Activated naive CD8-positive, alpha-beta T cell (primary cell): ENCODE measurements at regions not wholly inside any gene's neighbourhood (a gene's known extent, or its start where the extent isn't known, plus 50 kb on each side); places are given as distances from the start of the nearest gene placed in this dataset.

Experiments used
- H3K27ac Mint-ChIP-seq: one replicate; pipeline ENCODE4 v1.8.0; 2021; ENCODE audit warnings: mixed read lengths
- H3K27me3 Mint-ChIP-seq: one replicate; pipeline ENCODE4 v1.8.0; 2021; ENCODE audit warnings: mixed read lengths
- H3K36me3 Mint-ChIP-seq: one replicate; pipeline ENCODE4 v1.8.0; 2021; ENCODE audit warnings: mixed read lengths
- H3K4me1 Mint-ChIP-seq: one replicate; pipeline ENCODE4 v1.8.0; 2021; ENCODE audit warnings: low read depth, mixed read lengths
- H3K4me3 Mint-ChIP-seq: one replicate; pipeline ENCODE4 v1.8.0; 2021; ENCODE audit warnings: mild to moderate bottlenecking, mixed read lengths
- H3K9me3 Mint-ChIP-seq: one replicate; pipeline ENCODE4 v1.8.0; 2021; ENCODE audit warnings: low read depth, mixed read lengths

GRCh38 chr13:89862691-89863036 lies 1484.8 kb upstream of the MIR17HG start:
- H3K27me3 Mint-ChIP-seq: no peaks in the 10 kb centered on the region
- H3K9me3 Mint-ChIP-seq: peaks cover 5% of the 10 kb centered on the region
- H3K36me3 Mint-ChIP-seq: no peaks in the 10 kb centered on the region
- no peaks in the 10 kb centered on the region for H3K4me1 Mint-ChIP-seq
- H3K4me3 Mint-ChIP-seq: no peak overlapping the region
- no peak overlapping the region for H3K27ac Mint-ChIP-seq

- no peaks in the 10 kb centered on the region for H3K4me1 Mint-ChIP-seq
- no peaks in the 10 kb centered on the region for H3K27me3 Mint-ChIP-seq
- H3K4me3 Mint-ChIP-seq: no peak overlapping the region
- H3K9me3 Mint-ChIP-seq: no peaks in the 10 kb centered on the region
- H3K36me3 Mint-ChIP-seq: no peaks in the 10 kb centered on the region
- H3K27ac Mint-ChIP-seq: no peak overlapping the region
Observed at GRCh38 chr13:89865164-89866064, 1482.1 kb upstream of the MIR17HG start.

- Mint-ChIP-seq H3K27me3 (no peaks in the 10 kb centered on the region), H3K4me3 (no peak overlapping the region), H3K36me3 (no peaks in the 10 kb centered on the region), H3K27ac (no peak overlapping the region), H3K4me1 (no peaks in the 10 kb centered on the region), H3K9me3 (peaks cover 6% of the 10 kb centered on the region)
Observed at GRCh38 chr13:89869312-89869711, 1478.2 kb upstream of the MIR17HG start.

GRCh38 chr13:89878904-89879303 lies 1468.6 kb upstream of the MIR17HG start:
- Mint-ChIP-seq H3K27ac (no peak overlapping the region), H3K27me3 (no peaks in the 10 kb centered on the region), H3K4me1 (no peaks in the 10 kb centered on the region), H3K9me3 (peaks cover 3% of the 10 kb centered on the region), H3K36me3 (no peaks in the 10 kb centered on the region), H3K4me3 (no peak overlapping the region)

- H3K4me1 Mint-ChIP-seq: no peaks in the 10 kb centered on the region
- no peak overlapping the region for H3K4me3 Mint-ChIP-seq
- peaks cover 3% of the 10 kb centered on the region for H3K9me3 Mint-ChIP-seq
- no peak overlapping the region for H3K27ac Mint-ChIP-seq
- H3K27me3 Mint-ChIP-seq: no peaks in the 10 kb centered on the region
- H3K36me3 Mint-ChIP-seq: no peaks in the 10 kb centered on the region
Observed at GRCh38 chr13:89880201-89880600, 1467.3 kb upstream of the MIR17HG start.

GRCh38 chr13:89883893-89884448 lies 1463.5 kb upstream of the MIR17HG start:
- Mint-ChIP-seq H3K4me1 (no peaks in the 10 kb centered on the region), H3K36me3 (no peaks in the 10 kb centered on the region), H3K27me3 (no peaks in the 10 kb centered on the region), H3K9me3 (peaks cover 3% of the 10 kb centered on the region), H3K4me3 (no peak overlapping the region), H3K27ac (no peak overlapping the region)

GRCh38 chr13:89890806-89891205 lies 1456.7 kb upstream of the MIR17HG start:
- H3K36me3 Mint-ChIP-seq: no peaks in the 10 kb centered on the region

GRCh38 chr13:89891416-89891815 lies 1456.1 kb upstream of the MIR17HG start:
- Mint-ChIP-seq H3K4me1 (no peaks in the 10 kb centered on the region), H3K36me3 (no peaks in the 10 kb centered on the region), H3K27me3 (no peaks in the 10 kb centered on the region), H3K9me3 (peaks cover 3% of the 10 kb centered on the region), H3K27ac (no peak overlapping the region), H3K4me3 (no peak overlapping the region)

More at GRCh38 chr13:89890806-89891205, 1456.7 kb upstream of the MIR17HG start:
- Mint-ChIP-seq H3K4me3 (no peak overlapping the region), H3K27ac (no peak overlapping the region), H3K4me1 (no peaks in the 10 kb centered on the region), H3K27me3 (no peaks in the 10 kb centered on the region), H3K9me3 (peaks cover 3% of the 10 kb centered on the region)

- Mint-ChIP-seq H3K36me3 (no peaks in the 10 kb centered on the region), H3K4me3 (no peak overlapping the region), H3K27me3 (no peaks in the 10 kb centered on the region), H3K27ac (no peak overlapping the region), H3K9me3 (peaks cover 6% of the 10 kb centered on the region), H3K4me1 (no peaks in the 10 kb centered on the region)
Observed at GRCh38 chr13:89897681-89898080, 1449.8 kb upstream of the MIR17HG start.

GRCh38 chr13:89899302-89900103 lies 1448.0 kb upstream of the MIR17HG start:
- H3K27ac Mint-ChIP-seq: no peak overlapping the region
- no peaks in the 10 kb centered on the region for H3K27me3 Mint-ChIP-seq
- H3K9me3 Mint-ChIP-seq: peaks cover 10% of the 10 kb centered on the region
- H3K4me1 Mint-ChIP-seq: no peaks in the 10 kb centered on the region
- no peak overlapping the region for H3K4me3 Mint-ChIP-seq
- H3K36me3 Mint-ChIP-seq: no peaks in the 10 kb centered on the region

- H3K4me3 Mint-ChIP-seq: no peak overlapping the region
- H3K9me3 Mint-ChIP-seq: peaks cover 10% of the 10 kb centered on the region
- no peaks in the 10 kb centered on the region for H3K36me3 Mint-ChIP-seq
- no peaks in the 10 kb centered on the region for H3K27me3 Mint-ChIP-seq
- H3K27ac Mint-ChIP-seq: no peak overlapping the region
- H3K4me1 Mint-ChIP-seq: no peaks in the 10 kb centered on the region
Observed at GRCh38 chr13:89900104-89900765, 1447.3 kb upstream of the MIR17HG start.

GRCh38 chr13:89902223-89902622 lies 1445.3 kb upstream of the MIR17HG start:
- Mint-ChIP-seq H3K4me1 (no peaks in the 10 kb centered on the region), H3K27me3 (no peaks in the 10 kb centered on the region)

GRCh38 chr13:89903115-89903514 lies 1444.4 kb upstream of the MIR17HG start:
- no peak overlapping the region for H3K27ac Mint-ChIP-seq
- no peaks in the 10 kb centered on the region for H3K36me3 Mint-ChIP-seq
- H3K9me3 Mint-ChIP-seq: peaks cover 10% of the 10 kb centered on the region
- H3K4me1 Mint-ChIP-seq: no peaks in the 10 kb centered on the region
- H3K27me3 Mint-ChIP-seq: no peaks in the 10 kb centered on the region
- no peak overlapping the region for H3K4me3 Mint-ChIP-seq

More at GRCh38 chr13:89902223-89902622, 1445.3 kb upstream of the MIR17HG start:
- Mint-ChIP-seq H3K36me3 (no peaks in the 10 kb centered on the region), H3K4me3 (no peak overlapping the region), H3K9me3 (peaks cover 10% of the 10 kb centered on the region), H3K27ac (no peak overlapping the region)

GRCh38 chr13:89910166-89910565 lies 1437.3 kb upstream of the MIR17HG start:
- Mint-ChIP-seq H3K4me3 (no peak overlapping the region), H3K27me3 (no peaks in the 10 kb centered on the region), H3K4me1 (no peaks in the 10 kb centered on the region), H3K9me3 (no peaks in the 10 kb centered on the region), H3K27ac (no peak overlapping the region), H3K36me3 (no peaks in the 10 kb centered on the region)

GRCh38 chr13:89916551-89916950 lies 1430.9 kb upstream of the MIR17HG start:
- no peaks in the 10 kb centered on the region for H3K4me1 Mint-ChIP-seq
- peaks cover 4% of the 10 kb centered on the region for H3K9me3 Mint-ChIP-seq
- H3K4me3 Mint-ChIP-seq: no peak overlapping the region
- no peaks in the 10 kb centered on the region for H3K36me3 Mint-ChIP-seq
- H3K27ac Mint-ChIP-seq: no peak overlapping the region
- H3K27me3 Mint-ChIP-seq: no peaks in the 10 kb centered on the region
